Fibroblast of pulmonary artery (primary cell): ENCODE measurements at regions not wholly inside any gene's neighbourhood (a gene's known extent, or its start where the extent isn't known, plus 50 kb on each side); places are given as distances from the start of the nearest gene placed in this dataset.

Experiments used
- DNase-seq: peaks from one replicate; pipeline ENCODE4 v3.0.0-alpha.2; 2010; ENCODE audit warnings: low read depth
- H3K4me3 ChIP-seq: replicated peaks from 2 replicates; pipeline ENCODE4 v1.5.1; 2011; ENCODE audit warnings: low read depth, mild to moderate bottlenecking, control low read depth, low read length, moderate library complexity
- TF ChIP-seq, protein P1 (sequence below): IDR thresholded peaks from 2 replicates; pipeline ENCODE4 v1.5.1; 2011; ENCODE audit warnings: mild to moderate bottlenecking, control low read depth, low read length, inconsistent platforms; ENCODE audit errors: missing control alignments

DNA sequence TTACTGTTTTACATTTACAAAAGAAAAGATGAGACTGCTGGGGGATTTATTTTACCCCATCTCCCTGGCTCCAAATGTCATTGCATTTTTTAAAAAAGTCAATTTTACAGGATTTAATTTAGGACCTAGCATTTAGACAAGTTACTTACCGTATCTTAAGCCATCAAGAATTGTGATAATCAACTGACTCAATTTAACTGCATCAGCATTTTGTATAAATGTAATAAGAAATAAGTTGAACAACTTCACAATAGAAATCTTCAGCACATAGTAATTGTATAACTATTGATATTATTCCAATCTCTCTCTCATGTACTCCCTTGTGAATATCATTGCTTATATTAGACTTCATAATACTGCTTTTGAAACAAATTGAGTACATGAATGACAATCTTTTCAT, 907.5 kb upstream of the SLC10A2 start:
- TF ChIP-seq, protein P1, sequence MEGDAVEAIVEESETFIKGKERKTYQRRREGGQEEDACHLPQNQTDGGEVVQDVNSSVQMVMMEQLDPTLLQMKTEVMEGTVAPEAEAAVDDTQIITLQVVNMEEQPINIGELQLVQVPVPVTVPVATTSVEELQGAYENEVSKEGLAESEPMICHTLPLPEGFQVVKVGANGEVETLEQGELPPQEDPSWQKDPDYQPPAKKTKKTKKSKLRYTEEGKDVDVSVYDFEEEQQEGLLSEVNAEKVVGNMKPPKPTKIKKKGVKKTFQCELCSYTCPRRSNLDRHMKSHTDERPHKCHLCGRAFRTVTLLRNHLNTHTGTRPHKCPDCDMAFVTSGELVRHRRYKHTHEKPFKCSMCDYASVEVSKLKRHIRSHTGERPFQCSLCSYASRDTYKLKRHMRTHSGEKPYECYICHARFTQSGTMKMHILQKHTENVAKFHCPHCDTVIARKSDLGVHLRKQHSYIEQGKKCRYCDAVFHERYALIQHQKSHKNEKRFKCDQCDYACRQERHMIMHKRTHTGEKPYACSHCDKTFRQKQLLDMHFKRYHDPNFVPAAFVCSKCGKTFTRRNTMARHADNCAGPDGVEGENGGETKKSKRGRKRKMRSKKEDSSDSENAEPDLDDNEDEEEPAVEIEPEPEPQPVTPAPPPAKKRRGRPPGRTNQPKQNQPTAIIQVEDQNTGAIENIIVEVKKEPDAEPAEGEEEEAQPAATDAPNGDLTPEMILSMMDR = no peak
- no peak overlapping the region for H3K4me3 ChIP-seq
- no peak for DNase-seq

DNA sequence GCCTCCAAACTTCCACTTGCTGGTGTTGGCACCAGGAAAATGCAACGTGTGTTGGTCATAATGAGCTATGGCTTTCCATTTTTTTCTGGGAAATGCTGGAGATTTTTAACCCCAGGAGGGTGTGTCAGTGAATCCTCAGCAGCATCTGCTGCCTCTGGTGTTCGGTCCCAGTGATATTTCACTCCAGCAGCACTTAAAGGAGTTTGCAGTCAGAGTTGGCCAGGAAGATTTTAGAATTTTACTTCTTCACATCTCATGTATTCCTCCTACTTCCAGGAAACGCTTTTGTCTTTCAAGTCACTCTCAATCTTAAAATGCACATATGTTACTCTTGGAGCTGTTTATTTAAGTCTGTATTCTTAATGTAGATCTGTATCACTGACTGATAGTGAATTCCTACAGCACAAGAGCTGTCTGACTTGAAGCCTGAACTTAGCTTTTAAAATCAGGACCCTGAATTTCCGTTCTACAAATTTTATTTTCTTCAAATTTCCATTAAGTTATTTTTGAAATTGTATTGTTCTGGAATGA, 903.4 kb upstream of the SLC10A2 start:
- no peak overlapping the region for H3K4me3 ChIP-seq
- DNase-seq = no peak
- TF ChIP-seq, protein P1 = no peak

- TF ChIP-seq, protein P1 = no peak
- no peak for DNase-seq
- H3K4me3 ChIP-seq = no peak overlapping the region
Observed at GRCh38 chr13:103965506-103966243, 899.5 kb upstream of the SLC10A2 start.

- peak; percentile 9 for DNase-seq
- H3K4me3 ChIP-seq = no peak overlapping the region
Observed at GRCh38 chr13:103961784-103962183, 895.6 kb upstream of the SLC10A2 start.

DNA sequence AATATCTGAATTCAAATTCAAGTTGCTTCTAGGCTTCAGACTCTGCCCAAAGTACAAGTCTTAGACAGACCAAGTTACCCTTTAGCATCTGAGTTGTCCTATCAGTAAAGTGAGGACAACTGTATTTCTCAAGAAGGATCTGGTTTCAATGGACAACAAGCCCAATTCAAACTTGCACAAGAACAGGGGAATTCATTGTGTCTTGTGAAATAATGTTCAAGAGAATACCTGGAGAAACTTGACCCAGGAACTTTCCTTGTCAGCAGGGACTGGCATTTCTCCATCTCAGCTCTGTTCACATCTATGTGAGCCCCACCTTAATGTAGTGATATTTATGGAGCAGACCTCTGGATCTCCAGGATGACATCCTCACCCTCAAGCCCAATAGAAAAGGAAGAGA, 894.9 kb upstream of the SLC10A2 start:
- no peak overlapping the region for H3K4me3 ChIP-seq
- TF ChIP-seq, protein P1 = no peak
- DNase-seq = no peak

More at GRCh38 chr13:103961784-103962183, 895.6 kb upstream of the SLC10A2 start:
- TF ChIP-seq, protein P1 = no peak

DNA sequence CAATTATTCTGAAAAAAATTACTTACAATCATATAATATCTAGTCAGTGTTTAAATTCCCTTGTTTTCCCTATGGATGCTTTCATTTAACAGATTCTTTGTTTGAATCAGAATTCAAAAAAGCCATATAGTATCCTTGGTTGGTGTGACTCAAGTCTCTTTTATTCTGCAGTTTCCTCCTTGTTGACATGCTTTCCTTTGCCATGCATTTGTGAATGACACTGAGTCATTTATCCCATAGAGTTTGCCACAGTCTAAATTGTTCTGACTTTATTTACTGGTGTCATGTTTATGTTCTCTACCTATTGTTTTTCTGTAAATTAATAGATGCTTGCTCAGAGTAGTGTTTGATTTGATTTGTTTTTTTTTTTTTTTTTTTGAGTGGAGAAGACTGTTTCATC, 893.8 kb upstream of the SLC10A2 start:
- DNase-seq = no peak
- TF ChIP-seq, protein P1 = no peak
- no peak overlapping the region for H3K4me3 ChIP-seq

- no peak for DNase-seq
- no peak overlapping the region for H3K4me3 ChIP-seq
- TF ChIP-seq, protein P1 = no peak
Observed at GRCh38 chr13:103958691-103959090, 892.5 kb upstream of the SLC10A2 start.
